SK-N-SH (cell line): ENCODE measurements at regions not wholly inside any gene's neighbourhood (a gene's known extent, or its start where the extent isn't known, plus 50 kb on each side); places are given as distances from the start of the nearest gene placed in this dataset.

Experiments used
- CTCF ChIA-PET: fragments of 300-600, 350-600 bp; formaldehyde crosslinking; extraction: SDS; loops from one replicate; lab custom pipeline; 2021; lab: Yijun Ruan, JAX
- POLR2A ChIA-PET: fragments of 350-600 bp; sonication (Branson Sonifier 250); formaldehyde crosslinking; extraction: SDS; loops from one replicate; lab custom pipeline; 2020; ENCODE audit warnings: antibody characterized with exemption, inconsistent platforms; lab: Yijun Ruan, JAX
- DNase-seq: peaks from one replicate; pipeline ENCODE4 v3.0.0; 2012
- H2AFZ ChIP-seq: fragments of 200-600 bp; sonication (generic); 2 replicates; pipeline ENCODE4 v1.8.1; 2016; ENCODE audit warnings: antibody characterized with exemption, mild to moderate bottlenecking, low read depth
- H3F3A ChIP-seq: fragments of 200-600 bp; sonication (generic); replicated peaks from 2 replicates; pipeline ENCODE3; 2016; ENCODE audit warnings: antibody characterized with exemption, mild to moderate bottlenecking; ENCODE audit not compliant: insufficient read depth
- H3K27ac ChIP-seq, 2 experiments: fragments of 200-500 bp in 1 of 2; fragments of 200-600 bp in 1 of 2; sonication (Bioruptor generic) in 1 of 2; sonication (generic), shearing (Covaris generic) in 1 of 2; 2 replicates each; pipeline versions ENCODE4 v1.5.1 to v1.6.1; 2014 to 2016; ENCODE audit warnings: low read depth in 2 of 2, inconsistent platforms in 1 of 2, low read length in 1 of 2, mild to moderate bottlenecking in 1 of 2, mixed read lengths in 1 of 2
- H3K27me3 ChIP-seq: fragments of 200-600 bp; sonication (generic), shearing (Covaris generic); 2 replicates; pipeline ENCODE4 v1.6.1; 2016; ENCODE audit warnings: mixed run types; ENCODE audit not compliant: insufficient read depth
- H3K36me3 ChIP-seq, 2 experiments: fragments of 200-500 bp in 1 of 2; fragments of 200-600 bp in 1 of 2; sonication (Bioruptor generic) in 1 of 2; sonication (generic) in 1 of 2; replicated peaks in 1 of 2; 2 replicates each; pipeline versions ENCODE3 to v1.5.1; 2014 to 2016; ENCODE audit warnings: low read length in 1 of 2, mild to moderate bottlenecking in 1 of 2; ENCODE audit not compliant: insufficient read depth in 2 of 2, control insufficient read depth in 1 of 2
- H3K4me1 ChIP-seq, 2 experiments: fragments of 200-500 bp in 1 of 2; fragments of 200-600 bp in 1 of 2; sonication (Bioruptor generic) in 1 of 2; sonication (generic), shearing (Covaris generic) in 1 of 2; 2 replicates each; pipeline versions ENCODE4 v1.5.1 to v1.6.1; 2014 to 2016; ENCODE audit warnings: low read depth in 1 of 2, low read length in 1 of 2, mixed run types in 1 of 2; ENCODE audit not compliant: insufficient read depth in 2 of 2, control insufficient read depth in 1 of 2
- H3K4me2 ChIP-seq: fragments of 200-600 bp; sonication (generic), shearing (Covaris generic); 2 replicates; pipeline ENCODE4 v1.6.1; 2017; ENCODE audit warnings: mixed run types
- H3K4me3 ChIP-seq, 2 experiments: fragments of 200-500 bp in 1 of 2; fragments of 200-600 bp in 1 of 2; sonication (Bioruptor generic) in 1 of 2; sonication (generic), shearing (Covaris generic) in 1 of 2; 2 replicates each; pipeline versions ENCODE4 v1.5.1 to v1.8.1; 2014 to 2016; ENCODE audit warnings: low read depth in 2 of 2, inconsistent platforms in 1 of 2, low read length in 1 of 2, mild to moderate bottlenecking in 1 of 2, mixed read lengths in 1 of 2, moderate library complexity in 1 of 2
- H3K79me2 ChIP-seq: fragments of 200-600 bp; sonication (generic); 2 replicates; pipeline ENCODE4 v1.8.1; 2017; ENCODE audit warnings: mild to moderate bottlenecking; ENCODE audit not compliant: insufficient read depth
- H3K9ac ChIP-seq: fragments of 200-600 bp; sonication (generic); 2 replicates; pipeline ENCODE4 v1.6.1; 2017; ENCODE audit warnings: mixed run types
- H3K9me2 ChIP-seq: fragments of 200-600 bp; sonication (generic); 2 replicates; pipeline ENCODE4 v1.6.1; 2017; ENCODE audit warnings: mixed run types
- H3K9me3 ChIP-seq: fragments of 200-600 bp; sonication (generic); 2 replicates; pipeline ENCODE4 v1.6.1; 2017; ENCODE audit warnings: mixed run types, mild to moderate bottlenecking, moderate library complexity
- H4K20me1 ChIP-seq: fragments of 200-600 bp; sonication (generic); 2 replicates; pipeline ENCODE4 v1.6.1; 2017; ENCODE audit warnings: mild to moderate bottlenecking, mixed run types; ENCODE audit not compliant: insufficient read depth
- CHD2 ChIP-seq: fragments of 150-350 bp; IDR thresholded peaks from 2 replicates; pipeline ENCODE4 v1.6.1; 2018; ENCODE audit warnings: low read length; ENCODE audit not compliant: partially characterized antibody
- EP300 ChIP-seq, 2 experiments: IDR thresholded peaks; 2 replicates each; pipeline versions ENCODE4 v1.4.0 to v1.6.1; 2012; ENCODE audit warnings: borderline replicate concordance in 1 of 2, low read depth in 1 of 2, low read length in 1 of 2
- FOXM1 ChIP-seq: IDR thresholded peaks from 2 replicates; pipeline ENCODE4 v1.4.0; 2012; ENCODE audit warnings: low read depth, mild to moderate bottlenecking
- GABPA ChIP-seq: IDR thresholded peaks from 2 replicates; pipeline ENCODE4 v1.4.0; 2012; ENCODE audit warnings: low read depth, mild to moderate bottlenecking
- NFIC ChIP-seq: IDR thresholded peaks from 2 replicates; pipeline ENCODE4 v1.4.0; 2012; ENCODE audit warnings: borderline replicate concordance
- RCOR1 ChIP-seq: fragments of 150-350 bp; IDR thresholded peaks from 2 replicates; pipeline ENCODE4 v1.6.1; 2017; ENCODE audit warnings: antibody characterized with exemption, low read length
- SIN3A ChIP-seq: IDR thresholded peaks from 2 replicates; pipeline ENCODE4 v1.6.1; 2012; ENCODE audit warnings: low read depth, mild to moderate bottlenecking, low read length, moderate library complexity, borderline replicate concordance
- TAF1 ChIP-seq: IDR thresholded peaks from 2 replicates; pipeline ENCODE4 v1.6.1; 2012; ENCODE audit warnings: low read depth, mild to moderate bottlenecking, low read length, moderate library complexity, borderline replicate concordance
- TCF12 ChIP-seq: IDR thresholded peaks from 2 replicates; pipeline ENCODE4 v1.4.0; 2012
- TEAD4 ChIP-seq: IDR thresholded peaks from 2 replicates; pipeline ENCODE4 v1.4.0; 2012; ENCODE audit warnings: mild to moderate bottlenecking, borderline replicate concordance; ENCODE audit not compliant: insufficient read depth
- WGBS: methylation state at CpG from one replicate; pipeline ENCODE4 v1.1.6; 2017; ENCODE audit warnings: low lambda C conversion rate; 5-methylcytosine and 5-hydroxymethylcytosine counted together
- TF ChIP-seq, protein P1 (sequence below): fragments of 200-600 bp; sonication (generic); IDR thresholded peaks from 2 replicates; pipeline ENCODE4 v1.6.1; 2017; ENCODE audit warnings: antibody characterized with exemption, mild to moderate bottlenecking, moderate library complexity
- TF ChIP-seq, protein P2 (sequence below): fragments of 150-350 bp; IDR thresholded peaks from 2 replicates; pipeline ENCODE4 v1.6.1; 2017; ENCODE audit warnings: antibody characterized with exemption, low read length, low read depth, borderline replicate concordance

DNA sequence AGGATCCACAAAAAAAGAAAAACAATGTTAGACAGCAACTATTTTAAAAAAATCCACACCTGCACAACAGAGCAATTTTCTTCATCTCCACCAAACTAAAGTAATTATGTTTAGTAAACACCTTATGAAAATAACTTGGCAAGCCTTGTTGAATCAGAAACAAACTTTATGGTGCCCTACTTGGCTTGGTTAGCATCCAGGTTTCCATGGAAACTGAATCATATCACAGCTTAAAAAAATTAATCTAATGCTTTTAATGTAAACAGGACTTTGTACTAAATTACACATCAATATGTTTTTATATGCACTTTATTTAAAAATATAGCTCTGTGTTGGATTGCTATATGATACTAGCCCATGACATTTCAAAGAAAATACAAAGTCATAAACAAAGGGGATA is 1882.4 kb downstream of the SUCLG1 start:
- Histone ChIP-seq H3K9me3 (no peaks in the 10 kb centered on the region), H3K79me2 (no peaks in the 10 kb centered on the region), H3K4me3 (no peak overlapping the region), H3F3A (no peaks in the 10 kb centered on the region), H3K9ac (no peak overlapping the region), H3K9me2 (no peaks in the 10 kb centered on the region), H3K4me2 (no peak overlapping the region), H3K4me1 (no peaks in the 10 kb centered on the region), H4K20me1 (no peaks in the 10 kb centered on the region), H3K36me3 (no peaks in the 10 kb centered on the region), H3K27me3 (no peaks in the 10 kb centered on the region), H3K27ac (no peak overlapping the region), H2AFZ (no peak overlapping the region)
- no peak for DNase-seq
- no peak for TF ChIP-seq NFIC
- ChIA-PET POLR2A (no interaction called here), CTCF (interaction anchor here (0.6 to 0.8 kb wide), 2 partner anchors 10 to 55 kb away, joined by 3 read pairs; no protein-coding TSS in a partner anchor)

DNA sequence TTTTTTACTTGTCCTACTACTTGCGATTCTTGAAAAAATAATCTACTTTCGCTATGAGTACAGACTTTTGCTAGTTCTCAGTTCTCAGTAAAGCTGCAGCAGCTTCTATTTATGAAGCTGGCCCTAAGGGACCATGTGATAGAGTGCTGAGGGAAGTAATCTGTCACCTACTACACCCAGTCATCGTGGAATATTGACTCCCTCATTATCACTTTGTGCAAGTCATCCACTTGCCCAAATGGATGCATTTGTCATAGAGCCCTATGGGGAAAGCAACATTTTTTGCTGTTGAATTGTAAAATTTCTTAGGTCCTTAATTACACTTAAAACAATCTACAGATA is 1919.8 kb downstream of the SUCLG1 start:
- ChIA-PET CTCF (no interaction called here), POLR2A (no interaction called here)
- no peak for DNase-seq
- Histone ChIP-seq H3F3A (no peaks in the 10 kb centered on the region), H3K27me3 (no peaks in the 10 kb centered on the region), H3K9me2 (no peaks in the 10 kb centered on the region), H3K9me3 (no peaks in the 10 kb centered on the region), H3K4me3 (no peak overlapping the region), H4K20me1 (no peaks in the 10 kb centered on the region), H3K4me2 (no peak overlapping the region), H3K4me1 (no peaks in the 10 kb centered on the region), H3K79me2 (no peaks in the 10 kb centered on the region), H3K9ac (no peak overlapping the region), H3K36me3 (no peaks in the 10 kb centered on the region), H2AFZ (no peak overlapping the region), H3K27ac (no peak overlapping the region)
- TF ChIP-seq EP300 (IDR thresholded peaks at IDR 0.05; ENCODE audit: borderline replicate concordance in 1 of 2, low read depth in 1 of 2, low read length in 1 of 2) (no peak), CHD2 (no peak), TAF1 (no peak), RCOR1 (no peak), TEAD4 (no peak), FOXM1 (no peak), TCF12 (no peak), NFIC (no peak), GABPA (no peak), SIN3A (no peak)
- TF ChIP-seq, protein P1, sequence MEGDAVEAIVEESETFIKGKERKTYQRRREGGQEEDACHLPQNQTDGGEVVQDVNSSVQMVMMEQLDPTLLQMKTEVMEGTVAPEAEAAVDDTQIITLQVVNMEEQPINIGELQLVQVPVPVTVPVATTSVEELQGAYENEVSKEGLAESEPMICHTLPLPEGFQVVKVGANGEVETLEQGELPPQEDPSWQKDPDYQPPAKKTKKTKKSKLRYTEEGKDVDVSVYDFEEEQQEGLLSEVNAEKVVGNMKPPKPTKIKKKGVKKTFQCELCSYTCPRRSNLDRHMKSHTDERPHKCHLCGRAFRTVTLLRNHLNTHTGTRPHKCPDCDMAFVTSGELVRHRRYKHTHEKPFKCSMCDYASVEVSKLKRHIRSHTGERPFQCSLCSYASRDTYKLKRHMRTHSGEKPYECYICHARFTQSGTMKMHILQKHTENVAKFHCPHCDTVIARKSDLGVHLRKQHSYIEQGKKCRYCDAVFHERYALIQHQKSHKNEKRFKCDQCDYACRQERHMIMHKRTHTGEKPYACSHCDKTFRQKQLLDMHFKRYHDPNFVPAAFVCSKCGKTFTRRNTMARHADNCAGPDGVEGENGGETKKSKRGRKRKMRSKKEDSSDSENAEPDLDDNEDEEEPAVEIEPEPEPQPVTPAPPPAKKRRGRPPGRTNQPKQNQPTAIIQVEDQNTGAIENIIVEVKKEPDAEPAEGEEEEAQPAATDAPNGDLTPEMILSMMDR, result no peak
- TF ChIP-seq, protein P2, sequence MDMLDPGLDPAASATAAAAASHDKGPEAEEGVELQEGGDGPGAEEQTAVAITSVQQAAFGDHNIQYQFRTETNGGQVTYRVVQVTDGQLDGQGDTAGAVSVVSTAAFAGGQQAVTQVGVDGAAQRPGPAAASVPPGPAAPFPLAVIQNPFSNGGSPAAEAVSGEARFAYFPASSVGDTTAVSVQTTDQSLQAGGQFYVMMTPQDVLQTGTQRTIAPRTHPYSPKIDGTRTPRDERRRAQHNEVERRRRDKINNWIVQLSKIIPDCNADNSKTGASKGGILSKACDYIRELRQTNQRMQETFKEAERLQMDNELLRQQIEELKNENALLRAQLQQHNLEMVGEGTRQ, result no peak
- 13% methylated on average over 3 of the region's 3 CpGs for WGBS
